ENCODE measurements at regions not wholly inside any gene's neighbourhood (a gene's known extent, or its start where the extent isn't known, plus 50 kb on each side); places are given as distances from the start of the nearest gene placed in this dataset.

DNA sequence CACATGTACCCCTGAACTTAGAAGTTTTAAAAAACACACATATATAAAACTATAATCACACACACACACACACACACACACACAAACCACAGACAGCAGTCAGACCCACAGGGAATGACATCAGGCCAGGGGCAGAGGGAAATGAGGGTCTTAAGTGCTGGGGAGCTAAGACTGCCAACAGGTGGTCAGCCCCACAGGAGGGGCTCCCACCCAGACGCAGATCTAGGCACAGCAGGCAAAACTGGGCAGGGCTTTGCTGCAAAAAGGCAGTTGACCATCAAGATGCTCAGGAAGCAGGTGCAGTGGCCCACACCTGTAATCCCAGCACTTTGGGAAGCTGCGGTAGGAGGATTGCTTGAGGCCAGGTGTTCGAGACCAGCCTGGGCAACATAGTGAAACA is 121.0 kb upstream of the LSM14A start:
- TF ChIP-seq, protein P1, sequence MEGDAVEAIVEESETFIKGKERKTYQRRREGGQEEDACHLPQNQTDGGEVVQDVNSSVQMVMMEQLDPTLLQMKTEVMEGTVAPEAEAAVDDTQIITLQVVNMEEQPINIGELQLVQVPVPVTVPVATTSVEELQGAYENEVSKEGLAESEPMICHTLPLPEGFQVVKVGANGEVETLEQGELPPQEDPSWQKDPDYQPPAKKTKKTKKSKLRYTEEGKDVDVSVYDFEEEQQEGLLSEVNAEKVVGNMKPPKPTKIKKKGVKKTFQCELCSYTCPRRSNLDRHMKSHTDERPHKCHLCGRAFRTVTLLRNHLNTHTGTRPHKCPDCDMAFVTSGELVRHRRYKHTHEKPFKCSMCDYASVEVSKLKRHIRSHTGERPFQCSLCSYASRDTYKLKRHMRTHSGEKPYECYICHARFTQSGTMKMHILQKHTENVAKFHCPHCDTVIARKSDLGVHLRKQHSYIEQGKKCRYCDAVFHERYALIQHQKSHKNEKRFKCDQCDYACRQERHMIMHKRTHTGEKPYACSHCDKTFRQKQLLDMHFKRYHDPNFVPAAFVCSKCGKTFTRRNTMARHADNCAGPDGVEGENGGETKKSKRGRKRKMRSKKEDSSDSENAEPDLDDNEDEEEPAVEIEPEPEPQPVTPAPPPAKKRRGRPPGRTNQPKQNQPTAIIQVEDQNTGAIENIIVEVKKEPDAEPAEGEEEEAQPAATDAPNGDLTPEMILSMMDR (IDR thresholded peaks at IDR 0.05), result no peak
- no peak for TF ChIP-seq EZH2 (IDR thresholded peaks at IDR 0.05)
